ENCODE measurements at regions not wholly inside any gene's neighbourhood (a gene's known extent, or its start where the extent isn't known, plus 50 kb on each side); places are given as distances from the start of the nearest gene placed in this dataset.

DNA sequence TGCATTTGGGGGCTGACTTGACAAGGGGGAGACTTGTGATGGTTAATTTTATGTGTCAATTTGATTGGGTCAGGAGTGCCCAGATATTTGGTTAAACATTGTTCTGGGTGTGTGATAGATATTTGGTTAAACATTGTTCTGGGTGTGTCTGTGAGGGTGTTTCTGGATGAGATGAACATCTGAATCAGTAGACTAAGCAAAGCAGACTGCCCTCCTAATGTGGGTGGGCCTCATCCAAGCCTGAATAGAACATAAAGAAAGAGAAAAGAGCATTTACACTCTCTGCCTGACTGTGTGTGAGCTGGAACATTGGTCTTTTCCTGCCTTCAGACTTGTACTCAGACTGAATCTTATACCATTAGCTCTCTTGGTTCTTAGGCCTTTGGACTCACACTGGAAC lies 113.5 kb downstream of the ODF2L start:
- TF ChIP-seq, protein P1, sequence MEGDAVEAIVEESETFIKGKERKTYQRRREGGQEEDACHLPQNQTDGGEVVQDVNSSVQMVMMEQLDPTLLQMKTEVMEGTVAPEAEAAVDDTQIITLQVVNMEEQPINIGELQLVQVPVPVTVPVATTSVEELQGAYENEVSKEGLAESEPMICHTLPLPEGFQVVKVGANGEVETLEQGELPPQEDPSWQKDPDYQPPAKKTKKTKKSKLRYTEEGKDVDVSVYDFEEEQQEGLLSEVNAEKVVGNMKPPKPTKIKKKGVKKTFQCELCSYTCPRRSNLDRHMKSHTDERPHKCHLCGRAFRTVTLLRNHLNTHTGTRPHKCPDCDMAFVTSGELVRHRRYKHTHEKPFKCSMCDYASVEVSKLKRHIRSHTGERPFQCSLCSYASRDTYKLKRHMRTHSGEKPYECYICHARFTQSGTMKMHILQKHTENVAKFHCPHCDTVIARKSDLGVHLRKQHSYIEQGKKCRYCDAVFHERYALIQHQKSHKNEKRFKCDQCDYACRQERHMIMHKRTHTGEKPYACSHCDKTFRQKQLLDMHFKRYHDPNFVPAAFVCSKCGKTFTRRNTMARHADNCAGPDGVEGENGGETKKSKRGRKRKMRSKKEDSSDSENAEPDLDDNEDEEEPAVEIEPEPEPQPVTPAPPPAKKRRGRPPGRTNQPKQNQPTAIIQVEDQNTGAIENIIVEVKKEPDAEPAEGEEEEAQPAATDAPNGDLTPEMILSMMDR (IDR thresholded peaks at IDR 0.05): no peak
- TF ChIP-seq POLR2A (IDR thresholded peaks at IDR 0.05): no peak

Data from esophagus squamous epithelium (tissue), 4 donors.